ENCODE measurements at regions not wholly inside any gene's neighbourhood (a gene's known extent, or its start where the extent isn't known, plus 50 kb on each side); places are given as distances from the start of the nearest gene placed in this dataset.

- Histone ChIP-seq H3K4me2 (ENCODE audit: low read length) (no peak overlapping the region), H2AFZ (ENCODE audit: low read depth, low read length) (no peak overlapping the region), H3K9ac (ENCODE audit: low read length) (no peak overlapping the region), H3K27me3 (ENCODE audit: insufficient read depth, low read depth, low read length) (no peaks in the 10 kb centered on the region), H3K27ac (ENCODE audit: low read length) (no peak overlapping the region), H3F3A (ENCODE audit: insufficient read depth, low read length, poor library complexity, severe bottlenecking) (no peaks in the 10 kb centered on the region), H3K4me3 (ENCODE audit: low read length) (no peak overlapping the region), H3K36me3 (ENCODE audit: insufficient read depth, low read length) (no peaks in the 10 kb centered on the region), H3K9me3 (ENCODE audit: low read length) (no peaks in the 10 kb centered on the region), H3K79me2 (replicated peaks; ENCODE audit: insufficient read depth, low read length) (no peaks in the 10 kb centered on the region), H4K20me1 (ENCODE audit: insufficient read depth) (no peaks in the 10 kb centered on the region), H3K9me2 (ENCODE audit: insufficient read depth, low read length) (no peaks in the 10 kb centered on the region)
- TF ChIP-seq SMC3 (conservative IDR thresholded peaks at IDR 0.05; ENCODE audit: poor library complexity): no peak
- peak; percentile 20 for TF ChIP-seq RAD21 (conservative IDR thresholded peaks at IDR 0.05)
- no peak for TF ChIP-seq MXI1 (conservative IDR thresholded peaks at IDR 0.05; ENCODE audit: poor library complexity, severe bottlenecking)
- no peak for TF ChIP-seq TAF1 (IDR thresholded peaks at IDR 0.05; ENCODE audit: low read depth)
- peak; percentile 93 for TF ChIP-seq POLR2AphosphoS5 (IDR thresholded peaks at IDR 0.05)
- no peak for TF ChIP-seq EZH2 (IDR thresholded peaks at IDR 0.05; ENCODE audit: borderline replicate concordance, insufficient read depth, low read length, poor library complexity, severe bottlenecking)
- peak; percentile 91 for TF ChIP-seq EP300 (conservative IDR thresholded peaks at IDR 0.05; ENCODE audit: poor library complexity, severe bottlenecking)
- TF ChIP-seq CTCF (IDR thresholded peaks at IDR 0.05; ENCODE audit: poor library complexity, severe bottlenecking): no peak
- peak; percentile 37 for TF ChIP-seq REST (IDR thresholded peaks at IDR 0.05; ENCODE audit: borderline replicate concordance)
Measured at GRCh38 chr16:59941594-59941993, 1207.5 kb upstream of the GOT2 start.

GRCh38 chr16:59920054-59920453 is 1185.9 kb upstream of the GOT2 start:
- H3K27ac ChIP-seq (ENCODE audit: low read length): no peak overlapping the region
- H3K9me2 ChIP-seq (ENCODE audit: insufficient read depth, low read length): no peaks in the 10 kb centered on the region
- no peak overlapping the region for H3K4me2 ChIP-seq (ENCODE audit: low read length)
- no peaks in the 10 kb centered on the region for H3K27me3 ChIP-seq (ENCODE audit: insufficient read depth, low read depth, low read length)
- no peak overlapping the region for H2AFZ ChIP-seq (ENCODE audit: low read depth, low read length)
- no peak overlapping the region for H3K4me3 ChIP-seq (ENCODE audit: low read length)
- H3K9ac ChIP-seq (ENCODE audit: low read length): no peak overlapping the region
- H4K20me1 ChIP-seq (ENCODE audit: insufficient read depth): no peaks in the 10 kb centered on the region
- H3K9me3 ChIP-seq (ENCODE audit: low read length): no peaks in the 10 kb centered on the region
- no peaks in the 10 kb centered on the region for H3K79me2 ChIP-seq (replicated peaks; ENCODE audit: insufficient read depth, low read length)
- no peaks in the 10 kb centered on the region for H3K36me3 ChIP-seq (ENCODE audit: insufficient read depth, low read length)
- TF ChIP-seq RAD21 (conservative IDR thresholded peaks at IDR 0.05) (no peak), MXI1 (conservative IDR thresholded peaks at IDR 0.05; ENCODE audit: poor library complexity, severe bottlenecking) (no peak), REST (IDR thresholded peaks at IDR 0.05; ENCODE audit: borderline replicate concordance) (no peak), POLR2AphosphoS5 (IDR thresholded peaks at IDR 0.05) (no peak), CTCF (IDR thresholded peaks at IDR 0.05; ENCODE audit: poor library complexity, severe bottlenecking) (no peak), EZH2 (IDR thresholded peaks at IDR 0.05; ENCODE audit: borderline replicate concordance, insufficient read depth, low read length, poor library complexity, severe bottlenecking) (no peak), EP300 (conservative IDR thresholded peaks at IDR 0.05; ENCODE audit: poor library complexity, severe bottlenecking) (no peak), TAF1 (IDR thresholded peaks at IDR 0.05; ENCODE audit: low read depth) (no peak), SMC3 (conservative IDR thresholded peaks at IDR 0.05; ENCODE audit: poor library complexity) (no peak)
- H3F3A ChIP-seq (ENCODE audit: insufficient read depth, low read length, poor library complexity, severe bottlenecking): no peaks in the 10 kb centered on the region

All from neural cell (in vitro differentiated cells).